HG02938 (cell line): ENCODE measurements at regions not wholly inside any gene's neighbourhood (a gene's known extent, or its start where the extent isn't known, plus 50 kb on each side); places are given as distances from the start of the nearest gene placed in this dataset.

Experiments used
- ATAC-seq: cut with Tn5 transposase; IDR thresholded peaks from one replicate; pipeline ENCODE4 v1.9.1; 2021; ENCODE audit warnings: mild to moderate bottlenecking, moderate library complexity; ENCODE audit not compliant: unreplicated experiment

DNA sequence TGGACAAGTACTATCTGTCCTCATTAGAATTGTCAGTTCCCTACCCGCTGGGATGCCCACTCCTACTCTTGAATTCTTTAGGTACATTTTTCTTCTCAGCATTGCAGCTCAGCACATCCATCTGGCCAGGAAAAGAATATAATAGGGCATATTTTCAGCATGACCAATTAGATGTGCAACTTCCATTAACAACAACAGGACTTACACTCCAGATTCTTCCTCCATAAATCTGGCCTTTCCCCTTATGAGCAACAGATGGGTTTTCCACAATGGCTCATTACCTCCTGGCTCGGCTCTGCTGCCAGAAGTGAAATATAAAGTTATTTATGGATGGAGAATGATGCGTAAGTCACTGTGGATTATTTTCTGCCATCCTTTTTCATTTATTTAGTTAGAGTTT lies 443.8 kb upstream of the TGFBR2 start:
- no peak for ATAC-seq

DNA sequence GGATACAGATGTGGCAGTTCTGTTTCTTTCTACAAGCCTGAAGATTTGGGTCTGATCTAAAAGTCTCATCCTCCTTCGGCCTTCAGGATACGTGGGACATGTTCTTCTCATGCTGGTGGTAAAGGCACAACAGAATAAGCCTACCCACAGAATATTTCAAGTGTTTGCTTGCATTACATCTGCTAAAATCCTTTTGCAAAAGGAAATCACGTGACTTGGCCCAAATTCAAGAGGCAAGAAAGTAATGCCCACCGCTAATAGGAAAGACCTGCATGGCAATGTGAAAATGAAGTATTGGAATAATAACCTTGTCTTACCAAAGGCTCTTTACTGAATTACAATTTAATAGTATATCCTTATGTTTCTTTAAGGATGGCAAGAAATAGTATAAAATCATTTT lies 439.9 kb upstream of the TGFBR2 start:
- no peak for ATAC-seq

DNA sequence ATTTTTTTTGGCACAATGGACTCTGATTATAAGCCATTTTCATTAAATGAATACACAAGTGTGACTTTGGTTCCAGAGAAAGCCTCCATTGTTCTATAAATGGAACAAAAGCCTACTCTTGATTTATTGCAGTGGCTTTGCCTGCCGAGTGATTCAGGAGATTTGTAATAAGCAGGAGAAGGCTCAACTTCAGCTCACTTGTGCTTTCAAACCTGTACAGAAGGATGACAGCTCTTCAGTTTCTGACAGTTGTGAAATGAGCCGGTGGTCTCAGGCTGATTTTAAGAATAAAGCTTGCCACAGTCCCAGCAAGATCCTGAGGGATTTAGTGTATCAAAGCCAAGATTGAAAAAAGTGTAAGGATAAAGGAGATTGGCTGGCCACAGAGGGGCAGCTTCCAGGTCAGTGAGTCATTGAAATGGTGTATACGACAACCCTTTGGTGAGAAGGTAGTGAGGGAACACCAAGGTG lies 438.8 kb upstream of the TGFBR2 start:
- ATAC-seq: no peak

DNA sequence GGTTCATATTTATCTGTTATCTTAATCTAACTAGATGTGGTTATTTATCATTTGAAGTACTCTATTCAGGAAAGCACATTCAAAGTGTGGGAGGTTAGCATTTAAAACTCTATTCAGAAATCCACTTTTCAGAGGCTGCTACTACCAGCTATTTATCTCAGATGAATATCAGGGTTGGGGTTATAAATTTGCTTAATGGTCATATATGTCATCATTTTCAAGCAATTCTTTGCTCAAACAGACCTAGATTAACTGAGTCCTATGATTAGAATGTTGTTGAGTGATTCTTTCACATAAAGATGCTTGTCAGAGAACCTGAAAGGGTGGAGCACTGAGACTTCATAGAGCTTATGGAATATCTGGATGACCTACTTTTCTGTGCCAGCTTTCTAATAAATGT lies 436.9 kb upstream of the TGFBR2 start:
- ATAC-seq: no peak

DNA sequence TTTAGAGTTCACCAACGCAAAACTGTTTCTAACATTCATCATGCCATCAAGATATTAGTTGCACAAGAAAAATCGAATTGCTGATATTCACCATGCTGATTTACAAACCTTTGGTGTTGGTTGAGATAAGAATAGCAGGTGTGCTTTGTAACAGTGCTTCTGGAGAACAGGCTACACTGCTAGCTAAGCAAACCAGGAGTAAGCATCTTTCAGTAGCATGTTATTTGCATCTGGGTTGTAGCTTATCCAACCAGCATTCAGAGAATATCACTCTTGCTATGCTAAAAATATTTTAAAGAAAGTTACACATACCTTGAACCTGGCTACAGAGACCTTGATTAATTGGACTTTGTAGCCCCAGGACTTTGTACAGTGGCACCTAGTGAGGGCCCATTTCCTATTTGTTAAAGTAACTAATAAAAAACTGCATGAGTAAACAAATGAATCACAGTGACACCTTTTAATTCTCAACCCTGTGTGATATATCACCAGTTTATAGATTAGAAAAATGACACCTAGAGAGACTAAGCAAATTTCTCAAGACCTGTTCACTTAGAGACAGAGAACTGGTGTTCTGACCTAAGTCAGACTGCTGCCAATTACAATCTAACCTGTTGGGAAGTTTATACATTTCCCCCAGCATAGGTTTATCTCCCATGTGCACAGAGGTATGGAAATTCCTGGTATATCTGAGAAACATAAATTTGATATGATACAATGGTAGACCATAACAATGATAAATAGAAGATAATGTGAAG lies 435.5 kb upstream of the TGFBR2 start:
- no peak for ATAC-seq

DNA sequence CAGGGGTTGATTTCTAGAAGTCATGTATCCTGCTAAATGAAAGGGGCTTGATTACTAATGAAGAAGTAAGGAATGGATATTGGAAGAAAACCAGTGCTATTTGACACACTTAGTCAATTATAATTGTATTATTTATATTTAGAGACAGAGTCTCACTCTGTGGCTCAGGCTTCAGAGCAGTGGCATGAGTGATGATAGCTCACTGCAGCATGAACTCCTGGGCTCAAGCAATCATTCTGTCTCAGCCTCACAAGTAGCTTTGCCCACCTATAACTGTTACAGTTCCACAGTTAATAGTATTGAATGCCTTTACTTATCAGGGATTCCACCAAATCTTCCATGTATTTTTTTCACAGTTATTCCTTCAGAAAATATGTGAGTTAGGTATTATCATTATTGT lies 432.0 kb upstream of the TGFBR2 start:
- no peak for ATAC-seq

DNA sequence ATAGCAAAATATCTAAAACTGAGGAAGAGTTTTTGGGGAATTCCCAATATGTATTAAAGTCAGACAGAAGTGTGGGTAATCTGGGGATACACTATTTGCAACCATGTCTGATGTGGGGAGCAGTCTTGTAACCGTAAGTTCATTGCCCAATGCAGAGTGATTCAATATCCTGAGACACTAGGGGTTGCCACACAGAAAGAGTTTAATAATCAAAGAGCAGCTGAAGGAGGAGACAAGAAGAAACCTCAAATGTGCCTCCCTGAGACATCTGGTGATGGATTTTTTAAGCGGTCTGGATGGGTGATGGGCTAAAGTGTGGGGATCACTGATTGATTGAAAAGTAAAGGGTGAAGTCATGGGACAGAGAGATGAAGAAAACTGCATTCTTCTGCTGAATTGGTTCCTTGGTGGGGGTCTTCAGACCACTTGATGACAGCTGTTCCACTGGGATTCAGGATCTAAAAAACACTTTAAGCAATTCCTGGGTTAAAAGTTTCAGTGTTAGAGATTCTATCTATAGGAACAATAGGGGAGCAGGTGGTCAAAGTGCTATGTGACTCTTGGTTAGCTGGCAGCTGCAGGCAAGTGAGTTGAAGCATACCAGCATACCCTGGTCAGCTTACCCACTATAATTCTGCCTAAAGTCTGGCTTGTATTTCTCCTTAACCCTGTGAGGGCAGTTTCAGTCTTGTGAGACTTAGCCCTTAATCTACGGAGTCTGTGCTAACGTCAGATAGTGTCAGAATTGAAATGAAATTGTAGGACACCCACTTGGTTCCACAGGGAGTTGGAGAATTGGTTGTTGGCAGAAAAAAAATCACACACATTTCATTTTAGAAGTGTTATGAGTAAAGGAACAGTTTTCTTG lies 425.9 kb upstream of the TGFBR2 start:
- no peak for ATAC-seq

DNA sequence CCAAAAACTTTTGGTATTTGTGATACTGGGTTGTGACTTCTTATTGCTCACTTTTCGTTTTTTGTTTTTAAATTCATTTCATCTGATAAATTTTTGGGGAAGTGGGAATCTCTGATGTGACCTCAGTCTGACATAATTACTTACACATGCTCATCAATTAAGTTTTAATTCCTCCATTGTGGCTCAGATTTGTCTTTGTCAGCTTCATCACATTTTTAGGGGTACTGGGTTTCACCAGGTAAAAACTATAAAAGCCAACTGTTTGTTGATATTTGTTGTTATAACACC lies 425.3 kb upstream of the TGFBR2 start:
- ATAC-seq: no peak

DNA sequence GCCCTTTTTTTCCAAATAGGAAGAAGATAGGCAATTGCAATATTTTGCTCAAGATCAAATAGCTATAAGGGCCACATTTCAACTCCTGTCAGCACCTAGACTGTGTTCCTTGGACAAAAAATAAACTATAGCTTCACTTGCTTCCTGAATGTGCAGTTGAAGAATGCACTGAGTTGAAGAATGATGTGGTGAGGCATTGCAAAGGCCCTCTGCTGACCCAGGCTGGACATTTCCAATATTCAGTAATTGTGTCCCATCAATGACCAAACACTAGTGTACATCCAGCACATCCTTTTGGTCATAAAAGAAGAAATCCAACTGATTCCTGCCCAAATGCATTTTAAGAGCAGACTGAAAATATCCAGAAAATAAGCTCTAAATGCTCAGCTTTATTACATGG lies 424.8 kb upstream of the TGFBR2 start:
- no peak for ATAC-seq

DNA sequence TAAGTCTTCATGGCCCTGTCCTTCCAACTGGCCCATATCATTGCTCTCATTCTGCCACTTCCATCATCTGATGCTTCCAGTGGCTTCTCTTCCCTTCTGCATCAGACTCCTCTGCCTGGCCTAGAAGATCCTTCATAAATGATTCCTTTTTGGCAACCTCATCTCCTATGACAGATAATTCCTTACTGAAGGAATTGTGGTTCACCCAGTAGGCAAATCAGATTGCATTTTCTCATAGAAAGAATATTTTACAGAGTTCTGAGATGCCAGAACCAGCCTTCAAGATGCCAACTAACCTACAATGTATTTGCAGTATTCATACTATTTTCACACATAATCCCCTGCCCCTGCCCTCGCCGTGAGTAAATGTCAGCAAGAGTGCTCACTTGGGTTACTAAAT lies 423.0 kb upstream of the TGFBR2 start:
- ATAC-seq: no peak

DNA sequence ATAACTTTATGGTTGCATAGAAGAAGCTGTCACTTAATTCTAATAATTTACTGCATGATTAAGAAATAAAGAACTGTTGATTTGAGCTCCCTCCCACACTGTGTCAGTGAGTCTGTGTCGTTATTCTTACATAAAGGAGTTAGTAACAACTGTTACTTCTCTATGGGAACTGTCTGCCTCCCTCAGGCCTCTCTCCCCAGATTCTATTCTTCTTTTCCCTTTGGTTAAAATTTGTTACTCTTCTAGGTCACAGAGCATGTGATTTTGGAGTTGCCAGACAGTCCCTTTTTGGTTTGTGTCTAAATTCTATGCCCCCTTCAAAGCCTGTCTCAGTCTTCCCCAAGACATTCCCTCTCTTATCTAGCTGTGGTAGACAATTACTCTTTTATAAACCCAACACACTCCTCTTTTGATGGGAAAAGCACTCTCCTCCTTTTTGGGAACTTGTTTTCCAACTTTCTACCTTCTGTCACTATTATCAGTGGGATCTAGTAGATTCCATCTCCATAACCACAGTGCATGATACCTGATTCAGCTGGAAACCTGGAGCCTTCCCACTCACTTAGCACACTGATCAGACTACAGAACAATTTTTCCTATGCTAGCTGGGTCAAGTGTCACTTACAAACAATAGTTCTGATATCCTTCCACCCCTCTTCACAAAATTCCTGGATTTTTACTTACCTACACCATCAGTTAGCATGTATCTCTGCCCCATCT lies 422.1 kb upstream of the TGFBR2 start:
- ATAC-seq: no peak

DNA sequence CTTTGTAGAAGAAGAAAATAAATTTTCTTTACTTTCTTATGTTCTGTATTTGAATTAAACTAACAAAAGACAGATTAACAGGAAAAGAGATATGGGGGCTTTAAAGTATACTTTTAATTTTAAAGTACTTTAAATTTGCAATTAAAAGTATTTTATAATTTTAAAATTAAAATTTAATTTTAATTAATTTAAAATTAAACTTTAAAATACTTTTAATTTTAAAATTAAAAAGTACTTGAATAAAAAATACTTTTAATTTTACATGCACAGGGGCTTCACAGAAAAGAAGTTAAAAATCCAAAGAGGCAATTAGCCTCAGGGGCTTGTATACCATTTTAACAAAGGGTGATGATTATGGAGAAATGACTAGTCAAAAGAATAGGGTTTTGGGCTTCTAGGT lies 420.5 kb upstream of the TGFBR2 start:
- ATAC-seq: no peak

DNA sequence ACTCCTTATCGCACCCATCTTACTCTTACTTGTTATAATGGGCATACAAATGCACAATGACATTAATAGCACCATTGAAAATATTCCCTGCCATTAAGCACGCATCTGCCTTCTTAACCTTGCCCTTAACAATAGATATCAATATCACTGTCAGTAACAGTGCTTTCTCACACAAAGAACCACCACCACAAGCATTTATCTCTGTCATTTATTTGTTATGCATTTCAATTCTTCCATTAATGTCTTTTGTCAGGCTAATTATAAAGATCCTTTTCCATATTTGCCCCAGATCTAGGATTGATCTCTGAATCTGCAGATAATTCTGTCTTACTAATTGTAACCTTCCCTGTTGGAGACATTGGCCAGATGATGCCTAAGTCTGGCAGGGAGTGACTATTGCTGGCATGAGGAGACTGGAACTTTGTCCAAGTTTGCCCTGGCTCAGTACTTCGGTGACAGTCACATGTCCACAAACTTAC lies 419.6 kb upstream of the TGFBR2 start:
- ATAC-seq: no peak

DNA sequence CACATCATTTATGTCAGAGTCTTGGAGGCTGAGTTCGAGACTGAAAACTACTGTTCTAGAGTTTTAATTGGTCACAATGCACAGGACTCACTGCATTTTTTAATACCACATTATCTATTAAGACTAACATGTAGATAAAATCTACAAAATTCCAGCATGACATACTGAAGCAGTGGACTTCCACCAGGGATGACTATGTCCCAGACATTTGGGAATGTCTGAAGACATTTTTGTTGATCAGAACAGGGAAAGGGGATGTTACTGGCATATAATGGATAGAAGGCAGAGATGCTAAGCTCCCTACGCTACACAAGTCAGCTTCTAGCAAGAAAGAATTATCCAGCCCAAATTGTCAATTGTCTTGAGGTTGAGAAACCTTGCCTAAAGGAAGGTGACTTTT lies 419.0 kb upstream of the TGFBR2 start:
- no peak for ATAC-seq

DNA sequence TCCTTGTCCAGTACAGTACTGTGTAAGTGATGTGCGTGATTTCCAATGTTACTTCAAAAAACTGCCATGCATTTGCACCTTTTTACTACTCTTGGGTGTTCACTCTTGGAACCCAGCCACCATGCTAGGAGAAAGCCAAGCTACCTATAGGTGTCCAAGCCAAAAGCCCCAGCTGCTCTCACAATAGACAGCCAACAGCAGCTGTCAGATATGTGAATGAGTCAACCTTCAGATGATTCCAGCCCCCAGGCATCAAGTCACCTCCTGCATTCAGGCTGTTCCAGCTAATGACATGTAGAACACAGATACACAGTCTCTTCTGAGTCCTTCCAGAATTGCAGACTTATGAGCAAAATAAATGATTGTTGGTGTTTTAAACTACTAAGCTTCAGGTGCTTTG lies 417.7 kb upstream of the TGFBR2 start:
- no peak for ATAC-seq

DNA sequence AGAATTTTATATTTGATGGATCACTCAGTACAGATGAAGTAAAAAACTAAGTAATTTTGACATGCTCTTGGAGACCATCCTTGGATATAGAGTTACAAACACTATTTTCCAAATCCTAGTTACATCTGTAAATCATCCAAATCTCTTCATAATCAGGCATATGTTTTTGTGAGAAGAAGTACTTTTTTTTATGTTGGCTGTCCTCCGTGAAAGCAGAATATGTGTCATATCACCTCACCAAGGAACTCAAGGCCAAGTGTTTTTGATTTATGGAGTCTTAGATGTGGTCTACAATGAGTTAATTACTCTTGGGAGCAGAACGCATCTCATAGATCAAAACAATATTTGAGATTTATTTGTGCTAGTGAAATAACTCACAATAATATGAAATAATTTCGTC lies 416.5 kb upstream of the TGFBR2 start:
- no peak for ATAC-seq

DNA sequence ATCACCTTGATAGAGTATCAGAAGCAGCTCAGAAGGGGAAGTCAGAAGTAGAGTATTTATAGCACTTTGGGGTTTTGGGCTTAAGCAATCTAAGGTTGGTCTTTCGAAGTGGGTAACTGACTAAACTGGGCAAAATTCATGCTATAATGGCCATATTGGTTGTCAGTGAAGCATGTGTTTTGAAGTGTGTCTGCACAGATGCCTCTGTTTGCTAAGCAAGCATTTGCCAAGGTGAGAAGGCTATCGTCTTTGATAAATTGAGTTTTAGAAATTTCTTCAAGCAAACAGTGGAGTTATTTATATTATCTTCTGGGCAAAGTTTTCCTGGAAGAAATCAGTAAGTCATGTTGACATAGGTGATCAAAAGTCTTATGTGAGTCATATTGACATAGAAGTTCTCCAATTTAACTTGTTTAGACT lies 412.8 kb upstream of the TGFBR2 start:
- ATAC-seq: no peak

DNA sequence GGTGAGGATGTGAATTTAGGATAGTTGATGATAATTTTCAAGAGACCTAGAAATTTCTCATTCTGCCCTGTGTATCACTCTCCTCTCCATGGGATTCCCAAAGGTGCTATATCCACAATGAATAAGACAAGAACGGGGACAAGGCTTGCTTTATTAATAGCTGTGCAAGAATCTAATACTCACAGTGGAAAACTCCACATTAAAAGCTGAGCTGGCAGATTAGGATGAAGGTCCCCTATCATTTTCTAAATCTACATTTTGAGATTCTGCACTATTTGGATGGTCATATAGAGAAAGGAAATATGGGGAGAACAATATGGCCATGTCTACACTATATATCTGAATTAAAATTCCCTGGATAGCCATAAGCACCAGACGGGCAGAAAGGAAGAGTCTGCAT lies 411.0 kb upstream of the TGFBR2 start:
- no peak for ATAC-seq

DNA sequence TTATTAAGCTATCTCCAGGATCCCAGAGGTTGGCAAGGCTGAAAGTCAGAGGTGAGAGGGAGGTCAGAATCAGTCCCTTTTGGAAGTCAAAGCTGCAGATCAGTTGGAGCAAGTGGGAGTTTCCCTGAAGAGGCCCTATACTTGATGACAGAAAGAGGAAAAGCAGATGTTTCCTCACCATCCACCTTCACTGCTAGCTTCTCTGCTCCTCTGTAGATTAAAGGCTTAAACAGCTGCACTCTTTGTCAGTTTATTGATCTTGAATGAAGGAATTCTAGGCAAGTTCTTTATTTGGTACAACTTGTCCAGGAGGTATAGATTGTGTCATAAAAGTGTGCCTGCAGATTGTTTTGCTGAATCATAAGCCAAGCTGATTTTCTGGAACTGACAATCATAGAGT lies 408.2 kb upstream of the TGFBR2 start:
- ATAC-seq: no peak

DNA sequence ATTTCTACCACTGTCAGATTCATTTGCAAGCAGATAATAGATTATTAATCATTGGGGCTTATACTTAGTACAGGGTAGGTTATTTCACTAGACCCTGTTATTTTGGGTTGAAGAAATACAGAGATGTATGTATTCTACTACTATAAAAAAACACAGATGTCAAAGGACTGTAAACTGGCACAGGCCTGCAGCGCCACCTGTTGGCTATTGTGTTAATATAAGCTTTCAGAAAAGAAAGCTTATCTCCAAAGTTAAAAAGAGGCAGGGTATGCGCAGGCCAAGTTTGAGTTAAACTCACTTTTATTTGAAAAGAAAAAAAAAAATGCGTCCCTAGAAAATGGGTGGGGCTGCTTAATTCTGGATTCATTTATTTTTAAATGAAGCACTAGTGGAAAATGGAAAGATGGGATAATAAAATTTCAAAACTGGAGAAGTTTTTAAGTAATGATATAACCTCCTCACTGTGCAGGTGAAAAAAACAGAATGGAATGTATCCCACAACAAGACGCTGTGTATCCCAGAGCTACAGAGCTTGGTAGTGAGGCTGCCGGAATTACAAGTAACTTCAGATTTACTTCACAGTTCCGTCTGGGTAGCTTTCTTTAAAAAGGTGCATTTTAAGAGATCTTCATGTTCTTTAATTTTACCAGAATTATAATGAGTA lies 407.2 kb upstream of the TGFBR2 start:
- no peak for ATAC-seq

DNA sequence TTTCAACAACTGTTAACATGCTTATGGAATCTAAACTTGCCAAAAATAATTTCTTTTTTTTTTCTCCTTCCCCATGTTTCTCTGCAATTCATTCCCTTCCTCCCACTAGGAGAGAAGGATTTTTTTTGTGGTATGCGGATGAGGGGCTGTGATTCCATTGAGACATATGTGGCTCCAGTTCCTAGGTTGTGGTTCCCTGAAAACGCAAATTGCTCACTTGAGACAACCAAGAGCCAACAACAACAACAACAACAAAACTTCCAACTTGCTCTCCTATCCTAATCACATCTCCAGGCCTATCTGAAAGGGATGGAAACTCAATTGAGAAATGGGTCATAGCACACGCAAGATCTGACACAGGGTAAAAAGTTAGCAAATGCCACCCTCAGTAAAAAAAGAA lies 406.5 kb upstream of the TGFBR2 start:
- no peak for ATAC-seq
